ENCODE measurements at regions not wholly inside any gene's neighbourhood (a gene's known extent, or its start where the extent isn't known, plus 50 kb on each side); places are given as distances from the start of the nearest gene placed in this dataset.

GRCh38 chr2:16900405-16901025 lies 234.9 kb upstream of the CYRIA start:
- Mint-ChIP-seq H3K4me1 (ENCODE audit: low read depth) (no peaks in the 10 kb centered on the region), H3K4me3 (no peak overlapping the region), H3K27me3 (ENCODE audit: low read depth) (no peaks in the 10 kb centered on the region), H3K27ac (no peak overlapping the region), H3K9me3 (no peaks in the 10 kb centered on the region), H3K36me3 (ENCODE audit: low read depth) (no peaks in the 10 kb centered on the region)

- Mint-ChIP-seq H3K27me3 (ENCODE audit: low read depth) (no peaks in the 10 kb centered on the region), H3K4me3 (no peak overlapping the region), H3K9me3 (no peaks in the 10 kb centered on the region), H3K27ac (no peak overlapping the region), H3K4me1 (ENCODE audit: low read depth) (no peaks in the 10 kb centered on the region), H3K36me3 (ENCODE audit: low read depth) (no peaks in the 10 kb centered on the region)
Measured at GRCh38 chr2:16899958-16900357, 234.3 kb upstream of the CYRIA start.

DNA sequence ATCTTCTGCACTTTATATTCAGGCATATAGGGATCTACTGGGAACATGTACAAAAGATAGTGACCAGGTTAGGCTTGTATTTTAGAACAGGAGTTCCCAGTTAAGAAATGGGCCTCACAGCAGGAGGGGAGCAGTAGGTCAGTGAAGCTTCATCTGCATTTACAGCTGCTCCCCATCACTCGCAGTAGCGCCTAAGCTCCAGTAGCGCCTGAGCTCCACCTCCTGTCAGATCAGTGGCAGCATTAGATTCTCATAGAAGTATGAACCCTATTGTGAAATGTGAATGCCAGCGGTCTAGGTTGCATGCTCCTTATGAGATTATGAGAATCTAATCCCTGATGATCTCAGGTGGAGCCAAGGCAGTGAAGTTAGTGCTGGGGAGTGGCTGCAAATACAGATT lies 224.4 kb upstream of the CYRIA start:
- Mint-ChIP-seq H3K27ac (no peak overlapping the region), H3K27me3 (ENCODE audit: low read depth) (no peaks in the 10 kb centered on the region), H3K36me3 (ENCODE audit: low read depth) (no peaks in the 10 kb centered on the region), H3K4me3 (no peak overlapping the region), H3K4me1 (ENCODE audit: low read depth) (no peaks in the 10 kb centered on the region), H3K9me3 (no peaks in the 10 kb centered on the region)

DNA sequence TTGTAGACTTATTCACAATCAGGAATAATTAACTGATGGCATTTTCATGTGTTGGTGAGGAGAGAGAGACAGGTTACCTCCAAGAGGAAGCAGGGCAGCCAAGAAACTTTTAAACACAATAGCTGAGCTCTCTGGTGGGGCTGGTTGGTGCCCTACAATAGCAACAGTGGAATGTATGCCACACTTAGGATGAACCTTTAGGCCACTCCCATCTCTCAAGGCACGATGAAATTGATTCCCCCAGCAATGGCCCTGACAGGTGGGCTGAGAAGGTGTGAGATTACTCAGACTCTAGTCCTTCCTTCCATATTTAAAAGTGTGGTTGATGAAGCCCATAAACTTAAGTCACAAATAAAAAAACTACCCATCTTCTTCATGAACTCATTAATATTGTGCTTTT lies 219.4 kb upstream of the CYRIA start:
- Mint-ChIP-seq H3K27me3 (ENCODE audit: low read depth) (no peaks in the 10 kb centered on the region), H3K36me3 (ENCODE audit: low read depth) (no peaks in the 10 kb centered on the region), H3K27ac (no peak overlapping the region), H3K4me1 (ENCODE audit: low read depth) (no peaks in the 10 kb centered on the region), H3K4me3 (no peak overlapping the region), H3K9me3 (no peaks in the 10 kb centered on the region)

GRCh38 chr2:16882706-16883105 lies 217.1 kb upstream of the CYRIA start:
- no peak overlapping the region for H3K27ac Mint-ChIP-seq
- H3K4me1 Mint-ChIP-seq (ENCODE audit: low read depth): no peaks in the 10 kb centered on the region

DNA sequence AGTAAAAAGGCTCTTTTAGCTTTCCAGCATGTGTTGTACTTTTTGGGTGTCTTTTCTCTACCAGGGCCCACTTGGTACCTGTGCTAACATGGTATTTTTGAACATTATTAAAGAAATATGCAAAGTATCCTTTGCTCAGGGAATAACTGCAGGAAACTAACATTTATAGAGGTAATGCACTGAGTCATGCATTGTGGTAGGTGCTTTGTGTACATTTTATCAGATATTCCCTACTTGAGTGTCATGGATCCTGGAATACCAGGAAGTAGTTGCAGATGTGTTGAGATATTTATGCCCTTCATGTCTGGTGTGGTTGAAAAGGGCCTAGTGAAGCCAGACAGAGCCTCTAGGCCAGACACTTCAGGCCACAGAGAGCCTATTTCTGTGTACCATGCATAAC lies 215.5 kb upstream of the CYRIA start:
- H3K27me3 Mint-ChIP-seq (ENCODE audit: low read depth): no peaks in the 10 kb centered on the region

More at GRCh38 chr2:16882706-16883105, 217.1 kb upstream of the CYRIA start:
- no peaks in the 10 kb centered on the region for H3K27me3 Mint-ChIP-seq (ENCODE audit: low read depth)
- H3K4me3 Mint-ChIP-seq: no peak overlapping the region
- H3K36me3 Mint-ChIP-seq (ENCODE audit: low read depth): no peaks in the 10 kb centered on the region
- no peaks in the 10 kb centered on the region for H3K9me3 Mint-ChIP-seq

DNA sequence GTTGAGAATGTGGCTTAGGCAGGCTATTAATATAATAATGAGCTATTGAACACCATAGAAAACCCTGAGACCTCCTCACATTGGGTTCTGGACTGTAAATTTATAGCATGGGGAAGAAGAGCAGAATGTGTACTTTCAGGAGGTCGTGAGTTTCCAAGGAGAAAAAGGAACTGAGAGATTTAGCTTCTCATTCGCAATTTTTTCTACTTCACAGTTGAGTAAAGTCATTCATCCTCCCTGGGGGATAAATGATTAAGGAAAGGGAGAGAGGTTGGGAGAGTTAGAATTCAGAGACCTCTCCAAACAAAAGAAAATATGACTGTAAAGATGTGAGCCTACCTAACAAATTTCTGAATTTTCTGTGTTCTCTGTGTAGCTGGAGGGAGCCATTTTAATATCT lies 205.8 kb upstream of the CYRIA start:
- no peak overlapping the region for H3K4me3 Mint-ChIP-seq
- H3K4me1 Mint-ChIP-seq (ENCODE audit: low read depth): no peaks in the 10 kb centered on the region
- no peak overlapping the region for H3K27ac Mint-ChIP-seq
- H3K36me3 Mint-ChIP-seq (ENCODE audit: low read depth): no peaks in the 10 kb centered on the region
- H3K9me3 Mint-ChIP-seq: no peaks in the 10 kb centered on the region
- H3K27me3 Mint-ChIP-seq (ENCODE audit: low read depth): no peaks in the 10 kb centered on the region

More for the DNA sequence above, 215.5 kb upstream of the CYRIA start:
- H3K4me1 Mint-ChIP-seq (ENCODE audit: low read depth): no peaks in the 10 kb centered on the region
- H3K36me3 Mint-ChIP-seq (ENCODE audit: low read depth): no peaks in the 10 kb centered on the region
- no peak overlapping the region for H3K4me3 Mint-ChIP-seq
- H3K9me3 Mint-ChIP-seq: no peaks in the 10 kb centered on the region
- H3K27ac Mint-ChIP-seq: no peak overlapping the region

GRCh38 chr2:16870491-16871076 lies 204.9 kb upstream of the CYRIA start:
- H3K36me3 Mint-ChIP-seq (ENCODE audit: low read depth): no peaks in the 10 kb centered on the region
- H3K4me3 Mint-ChIP-seq: no peak overlapping the region
- no peaks in the 10 kb centered on the region for H3K9me3 Mint-ChIP-seq
- H3K4me1 Mint-ChIP-seq (ENCODE audit: low read depth): no peaks in the 10 kb centered on the region
- H3K27me3 Mint-ChIP-seq (ENCODE audit: low read depth): no peaks in the 10 kb centered on the region
- no peak overlapping the region for H3K27ac Mint-ChIP-seq

- H3K4me3 Mint-ChIP-seq: no peak overlapping the region
- no peak overlapping the region for H3K27ac Mint-ChIP-seq
- H3K36me3 Mint-ChIP-seq (ENCODE audit: low read depth): no peaks in the 10 kb centered on the region
- H3K27me3 Mint-ChIP-seq (ENCODE audit: low read depth): no peaks in the 10 kb centered on the region
- no peaks in the 10 kb centered on the region for H3K9me3 Mint-ChIP-seq
- no peaks in the 10 kb centered on the region for H3K4me1 Mint-ChIP-seq (ENCODE audit: low read depth)
Measured at GRCh38 chr2:16869711-16870110, 204.1 kb upstream of the CYRIA start.

GRCh38 chr2:16862471-16862870 lies 196.8 kb upstream of the CYRIA start:
- Mint-ChIP-seq H3K27me3 (ENCODE audit: low read depth) (no peaks in the 10 kb centered on the region), H3K36me3 (ENCODE audit: low read depth) (no peaks in the 10 kb centered on the region), H3K27ac (no peak overlapping the region), H3K4me3 (no peak overlapping the region), H3K4me1 (ENCODE audit: low read depth) (no peaks in the 10 kb centered on the region), H3K9me3 (no peaks in the 10 kb centered on the region)

GRCh38 chr2:16861530-16861929 lies 195.9 kb upstream of the CYRIA start:
- no peaks in the 10 kb centered on the region for H3K36me3 Mint-ChIP-seq (ENCODE audit: low read depth)

DNA sequence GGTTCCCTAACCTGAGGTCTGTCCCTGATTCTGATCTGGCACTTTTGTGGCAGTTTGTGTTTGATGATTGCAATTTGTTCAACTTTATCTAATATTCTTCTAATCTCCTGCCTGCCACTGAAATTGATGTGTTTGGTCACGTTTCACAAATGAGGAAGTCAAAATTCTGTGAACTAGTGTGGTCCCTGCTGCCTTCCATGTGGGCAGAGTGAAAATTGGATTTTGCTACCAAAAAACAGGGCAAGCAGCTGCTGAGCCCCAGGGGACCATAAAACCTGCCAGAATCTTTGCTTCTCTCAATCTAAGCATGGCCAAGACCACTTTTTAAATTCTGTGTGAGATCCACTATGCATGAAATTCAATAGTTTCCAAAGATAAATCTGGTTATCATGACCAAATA lies 195.5 kb upstream of the CYRIA start:
- no peaks in the 10 kb centered on the region for H3K27me3 Mint-ChIP-seq (ENCODE audit: low read depth)
- H3K27ac Mint-ChIP-seq: no peak overlapping the region

More at GRCh38 chr2:16861530-16861929, 195.9 kb upstream of the CYRIA start:
- Mint-ChIP-seq H3K9me3 (no peaks in the 10 kb centered on the region), H3K4me3 (no peak overlapping the region), H3K27me3 (ENCODE audit: low read depth) (no peaks in the 10 kb centered on the region), H3K27ac (no peak overlapping the region), H3K4me1 (ENCODE audit: low read depth) (no peaks in the 10 kb centered on the region)

GRCh38 chr2:16860627-16861026 lies 195.0 kb upstream of the CYRIA start:
- Mint-ChIP-seq H3K27me3 (ENCODE audit: low read depth) (no peaks in the 10 kb centered on the region), H3K36me3 (ENCODE audit: low read depth) (no peaks in the 10 kb centered on the region), H3K9me3 (no peaks in the 10 kb centered on the region), H3K4me3 (no peak overlapping the region), H3K4me1 (ENCODE audit: low read depth) (no peaks in the 10 kb centered on the region), H3K27ac (no peak overlapping the region)

More for the DNA sequence above, 195.5 kb upstream of the CYRIA start:
- Mint-ChIP-seq H3K9me3 (no peaks in the 10 kb centered on the region), H3K4me1 (ENCODE audit: low read depth) (no peaks in the 10 kb centered on the region), H3K4me3 (no peak overlapping the region), H3K36me3 (ENCODE audit: low read depth) (no peaks in the 10 kb centered on the region)

- no peaks in the 10 kb centered on the region for H3K9me3 Mint-ChIP-seq
- no peaks in the 10 kb centered on the region for H3K4me1 Mint-ChIP-seq (ENCODE audit: low read depth)
- H3K36me3 Mint-ChIP-seq (ENCODE audit: low read depth): no peaks in the 10 kb centered on the region
- no peak overlapping the region for H3K27ac Mint-ChIP-seq
- no peak overlapping the region for H3K4me3 Mint-ChIP-seq
- no peaks in the 10 kb centered on the region for H3K27me3 Mint-ChIP-seq (ENCODE audit: low read depth)
Measured at GRCh38 chr2:16855183-16855582, 189.5 kb upstream of the CYRIA start.

DNA sequence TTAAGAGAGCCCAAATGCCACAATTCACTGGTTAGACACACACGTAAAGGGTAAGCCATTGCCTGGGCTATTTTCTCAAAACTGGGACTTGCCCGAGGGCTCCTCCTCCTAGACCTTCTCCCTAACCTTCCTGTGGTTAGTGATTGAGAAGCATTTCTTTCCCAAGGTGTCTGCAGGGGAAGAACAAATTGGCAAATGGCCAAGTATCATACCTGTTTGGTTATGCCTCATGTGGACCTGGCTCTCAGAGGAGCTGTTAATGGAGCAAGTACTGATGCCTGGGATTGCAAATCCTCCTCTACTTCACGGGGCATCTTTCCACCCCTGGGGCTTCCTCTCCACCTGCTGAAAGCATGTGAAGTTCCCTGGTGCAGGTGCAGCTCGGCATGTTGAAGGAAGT lies 187.5 kb upstream of the CYRIA start:
- H3K27ac Mint-ChIP-seq: no peak overlapping the region
- H3K9me3 Mint-ChIP-seq: no peaks in the 10 kb centered on the region
- H3K4me1 Mint-ChIP-seq (ENCODE audit: low read depth): no peaks in the 10 kb centered on the region
- H3K36me3 Mint-ChIP-seq (ENCODE audit: low read depth): no peaks in the 10 kb centered on the region
- no peaks in the 10 kb centered on the region for H3K27me3 Mint-ChIP-seq (ENCODE audit: low read depth)
- H3K4me3 Mint-ChIP-seq: no peak overlapping the region
